ENCODE measurements at regions not wholly inside any gene's neighbourhood (a gene's known extent, or its start where the extent isn't known, plus 50 kb on each side); places are given as distances from the start of the nearest gene placed in this dataset.

GRCh38 chr13:40404407-40404806 is 262.0 kb downstream of the FOXO1 start:
- DNase-seq, result no peak

GRCh38 chr13:40404967-40405716 is 261.3 kb downstream of the FOXO1 start:
- DNase-seq, result no peak

- no peak for DNase-seq
These were observed 259.9 kb downstream of the FOXO1 start for GRCh38 chr13:40406405-40407120.

- DNase-seq, result no peak
These were observed 258.9 kb downstream of the FOXO1 start for GRCh38 chr13:40407567-40407966.

GRCh38 chr13:40408602-40409001 is 257.8 kb downstream of the FOXO1 start:
- DNase-seq, result no peak

- DNase-seq, result no peak
These were observed 257.2 kb downstream of the FOXO1 start for GRCh38 chr13:40409278-40409677.

- DNase-seq, result no peak
These were observed 256.1 kb downstream of the FOXO1 start for GRCh38 chr13:40410315-40410714.

- no peak for DNase-seq
These were observed 246.2 kb downstream of the FOXO1 start for GRCh38 chr13:40420160-40420740.

- DNase-seq, result no peak
These were observed 243.7 kb downstream of the FOXO1 start for GRCh38 chr13:40422588-40423235.

GRCh38 chr13:40428354-40428753 is 238.1 kb downstream of the FOXO1 start:
- DNase-seq, result no peak

- DNase-seq, result no peak
These were observed 236.5 kb downstream of the FOXO1 start for GRCh38 chr13:40429706-40430545.

GRCh38 chr13:40432018-40432978 is 234.1 kb downstream of the FOXO1 start:
- no peak for DNase-seq

- DNase-seq, result no peak
These were observed 233.4 kb downstream of the FOXO1 start for GRCh38 chr13:40433001-40433400.

GRCh38 chr13:40433577-40433976 is 232.9 kb downstream of the FOXO1 start:
- DNase-seq, result peak; percentile 28 to 45

- no peak for DNase-seq
These were observed 231.7 kb downstream of the FOXO1 start for GRCh38 chr13:40434516-40435397.

GRCh38 chr13:40438022-40438680 is 228.3 kb downstream of the FOXO1 start:
- DNase-seq, result no peak

- DNase-seq, result peak in 1 of 2 donors; percentile 31
These were observed 227.2 kb downstream of the FOXO1 start for GRCh38 chr13:40438999-40439797.

- no peak for DNase-seq
These were observed 226.5 kb downstream of the FOXO1 start for GRCh38 chr13:40439928-40440327.
